Osteocyte (in vitro differentiated cells): ENCODE measurements at regions not wholly inside any gene's neighbourhood (a gene's known extent, or its start where the extent isn't known, plus 50 kb on each side); places are given as distances from the start of the nearest gene placed in this dataset.

Experiments
- DNase-seq: peaks from one replicate; pipeline ENCODE4 v3.0.0; 2021; ENCODE audit warnings: mixed read lengths; ENCODE audit not compliant: unreplicated experiment; ENCODE audit errors: extremely low spot score
- H3K27ac Mint-ChIP-seq: one replicate; pipeline ENCODE4 v1.8.0; 2021; ENCODE audit warnings: mild to moderate bottlenecking, mixed read lengths; ENCODE audit not compliant: unreplicated experiment
- H3K27me3 Mint-ChIP-seq: one replicate; pipeline ENCODE4 v1.8.0; 2021; ENCODE audit warnings: mixed read lengths; ENCODE audit not compliant: unreplicated experiment
- H3K36me3 Mint-ChIP-seq: one replicate; pipeline ENCODE4 v1.8.0; 2021; ENCODE audit warnings: mixed read lengths; ENCODE audit not compliant: unreplicated experiment
- H3K4me1 Mint-ChIP-seq: one replicate; pipeline ENCODE4 v1.8.0; 2021; ENCODE audit warnings: mixed read lengths; ENCODE audit not compliant: unreplicated experiment
- H3K4me3 Mint-ChIP-seq: one replicate; pipeline ENCODE4 v1.8.0; 2021; ENCODE audit warnings: mild to moderate bottlenecking, moderate library complexity, mixed read lengths; ENCODE audit not compliant: unreplicated experiment
- H3K9me3 Mint-ChIP-seq: one replicate; pipeline ENCODE4 v1.8.0; 2021; ENCODE audit warnings: mixed read lengths; ENCODE audit not compliant: unreplicated experiment
- TF ChIP-seq, protein P1 (sequence below): fragments of 200-600 bp; sonication (generic); IDR thresholded peaks from 2 replicates; pipeline ENCODE4 v1.5.0; 2021; ENCODE audit warnings: antibody characterized with exemption, mild to moderate bottlenecking, moderate library complexity

- no peak for DNase-seq
- Mint-ChIP-seq H3K36me3 (no peaks in the 10 kb centered on the region), H3K4me3 (no peak overlapping the region), H3K27me3 (peaks cover 80% of the 10 kb centered on the region), H3K9me3 (peaks cover 11% of the 10 kb centered on the region), H3K27ac (no peak overlapping the region), H3K4me1 (no peaks in the 10 kb centered on the region)
- TF ChIP-seq, protein P1, sequence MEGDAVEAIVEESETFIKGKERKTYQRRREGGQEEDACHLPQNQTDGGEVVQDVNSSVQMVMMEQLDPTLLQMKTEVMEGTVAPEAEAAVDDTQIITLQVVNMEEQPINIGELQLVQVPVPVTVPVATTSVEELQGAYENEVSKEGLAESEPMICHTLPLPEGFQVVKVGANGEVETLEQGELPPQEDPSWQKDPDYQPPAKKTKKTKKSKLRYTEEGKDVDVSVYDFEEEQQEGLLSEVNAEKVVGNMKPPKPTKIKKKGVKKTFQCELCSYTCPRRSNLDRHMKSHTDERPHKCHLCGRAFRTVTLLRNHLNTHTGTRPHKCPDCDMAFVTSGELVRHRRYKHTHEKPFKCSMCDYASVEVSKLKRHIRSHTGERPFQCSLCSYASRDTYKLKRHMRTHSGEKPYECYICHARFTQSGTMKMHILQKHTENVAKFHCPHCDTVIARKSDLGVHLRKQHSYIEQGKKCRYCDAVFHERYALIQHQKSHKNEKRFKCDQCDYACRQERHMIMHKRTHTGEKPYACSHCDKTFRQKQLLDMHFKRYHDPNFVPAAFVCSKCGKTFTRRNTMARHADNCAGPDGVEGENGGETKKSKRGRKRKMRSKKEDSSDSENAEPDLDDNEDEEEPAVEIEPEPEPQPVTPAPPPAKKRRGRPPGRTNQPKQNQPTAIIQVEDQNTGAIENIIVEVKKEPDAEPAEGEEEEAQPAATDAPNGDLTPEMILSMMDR, result no peak
These were observed 309.1 kb upstream of the TLE3 start for GRCh38 chr15:70406617-70407335.

- Mint-ChIP-seq H3K9me3 (no peaks in the 10 kb centered on the region), H3K36me3 (no peaks in the 10 kb centered on the region), H3K4me3 (no peak overlapping the region), H3K4me1 (no peaks in the 10 kb centered on the region), H3K27ac (no peak overlapping the region), H3K27me3 (peaks cover 81% of the 10 kb centered on the region)
- TF ChIP-seq, protein P1, result no peak
- DNase-seq, result no peak
These were observed 304.0 kb upstream of the TLE3 start for GRCh38 chr15:70401709-70402108.

- Mint-ChIP-seq H3K36me3 (no peaks in the 10 kb centered on the region), H3K4me1 (no peaks in the 10 kb centered on the region), H3K4me3 (no peak overlapping the region), H3K9me3 (no peaks in the 10 kb centered on the region), H3K27me3 (peaks cover 81% of the 10 kb centered on the region), H3K27ac (no peak overlapping the region)
- TF ChIP-seq, protein P1, result no peak
- DNase-seq, result no peak
These were observed 303.2 kb upstream of the TLE3 start for GRCh38 chr15:70400766-70401541.

DNA sequence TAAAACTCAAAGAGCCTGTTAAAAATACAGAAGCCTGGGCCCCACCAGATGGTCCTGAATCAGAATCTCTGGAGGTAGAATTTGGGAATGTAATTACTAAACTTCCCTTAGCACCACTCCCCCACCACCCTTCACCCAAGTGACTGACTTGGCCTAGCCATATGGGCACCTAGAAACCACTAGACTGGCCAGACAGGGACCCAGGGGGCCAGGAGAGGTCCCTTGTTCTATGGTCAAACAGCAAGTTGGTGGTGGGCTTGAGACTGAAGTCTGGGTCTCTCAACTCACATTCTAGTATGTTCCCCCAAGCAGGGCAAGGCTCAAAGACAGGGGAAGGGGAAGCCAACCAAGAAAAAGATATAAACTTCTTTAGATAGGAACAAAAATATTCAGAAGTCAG, 301.5 kb upstream of the TLE3 start:
- DNase-seq, result no peak
- TF ChIP-seq, protein P1, result no peak
- H3K36me3 Mint-ChIP-seq, result no peaks in the 10 kb centered on the region

GRCh38 chr15:70398694-70399093, 301.0 kb upstream of the TLE3 start:
- Mint-ChIP-seq H3K36me3 (no peaks in the 10 kb centered on the region), H3K27me3 (peaks cover 86% of the 10 kb centered on the region), H3K4me1 (no peaks in the 10 kb centered on the region), H3K9me3 (no peaks in the 10 kb centered on the region), H3K4me3 (no peak overlapping the region), H3K27ac (no peak overlapping the region)
- TF ChIP-seq, protein P1, result no peak
- DNase-seq, result no peak

More for the DNA sequence above, 301.5 kb upstream of the TLE3 start:
- Mint-ChIP-seq H3K4me3 (no peak overlapping the region), H3K27ac (no peak overlapping the region), H3K4me1 (no peaks in the 10 kb centered on the region), H3K27me3 (peaks cover 85% of the 10 kb centered on the region), H3K9me3 (no peaks in the 10 kb centered on the region)
